Psoas muscle (tissue), 7 donors: ENCODE measurements at regions not wholly inside any gene's neighbourhood (a gene's known extent, or its start where the extent isn't known, plus 50 kb on each side); places are given as distances from the start of the nearest gene placed in this dataset.

Experiments used
- ATAC-seq, 4 donors: fragments of 200-7000 bp; cut with Tn5 transposase; one replicate each; pipeline ENCODE4 v1.9.1; 2020; ENCODE audit warnings: moderate library complexity in 3 of 4, mild to moderate bottlenecking in 2 of 4
- DNase-seq, 2 donors: peaks; one replicate each; pipeline ENCODE4 v3.0.0-alpha.2; 2020
- H3K27ac ChIP-seq: fragments of 200-600 bp; one replicate; pipeline ENCODE4 v1.8.0; 2022
- H3K27me3 ChIP-seq, 3 donors: fragments of 200-600 bp in 1 of 3; one replicate each; pipeline versions ENCODE4 v1.6.1 to v1.8.0; 2013 to 2022; ENCODE audit warnings: low read length in 2 of 3, mild to moderate bottlenecking in 2 of 3, moderate library complexity in 1 of 3; ENCODE audit not compliant: insufficient read depth in 3 of 3
- H3K36me3 ChIP-seq, 2 donors: fragments of 200-600 bp in 1 of 2; one replicate each; pipeline versions ENCODE4 v1.6.1 to v1.8.0; 2013 to 2022; ENCODE audit warnings: low read depth in 1 of 2, mild to moderate bottlenecking in 1 of 2, moderate library complexity in 1 of 2; ENCODE audit not compliant: insufficient read depth in 1 of 2
- H3K4me1 ChIP-seq: fragments of 200-600 bp; one replicate; pipeline ENCODE4 v1.8.0; 2022
- H3K4me3 ChIP-seq: fragments of 200-600 bp; one replicate; pipeline ENCODE4 v1.8.0; 2022; ENCODE audit warnings: mild to moderate bottlenecking
- H3K9me3 ChIP-seq: fragments of 200-600 bp; one replicate; pipeline ENCODE4 v1.8.0; 2022
- WGBS, 3 donors: extraction: QIAGEN DNeasy Blood & Tissue Kit; methylation state at CpG; one replicate each; pipeline versions ENCODE4 v1.1.6 to v1.1.7; 2013; 5-methylcytosine and 5-hydroxymethylcytosine counted together
- intact Hi-C, 2 donors: fragments of 100-400 bp; cut with DNase I; formaldehyde crosslinking; loops; one replicate each; pipeline versions ENCODE4 v1.11.0 to v1.14.2; 2022
- TF ChIP-seq, protein P1 (sequence below): fragments of 200-600 bp; IDR thresholded peaks from one replicate; pipeline ENCODE4 v1.8.0; 2022; ENCODE audit warnings: antibody characterized with exemption
- donor health status: healthy with polysubstance abuse.
- donor health status: DM: no; HTN: no; CAD: no; lungs with moderate emphysema.
- donor health status: Bipolar disorder and iron deficiency.
- donor health status: healthy.
- donor health status: DM: yes; HTN: yes; CAD: no.
- donor health status: DM: no; HTN: no; CAD: no.
- donor health status: DM: yes; HTN: yes; CAD: no.

DNA sequence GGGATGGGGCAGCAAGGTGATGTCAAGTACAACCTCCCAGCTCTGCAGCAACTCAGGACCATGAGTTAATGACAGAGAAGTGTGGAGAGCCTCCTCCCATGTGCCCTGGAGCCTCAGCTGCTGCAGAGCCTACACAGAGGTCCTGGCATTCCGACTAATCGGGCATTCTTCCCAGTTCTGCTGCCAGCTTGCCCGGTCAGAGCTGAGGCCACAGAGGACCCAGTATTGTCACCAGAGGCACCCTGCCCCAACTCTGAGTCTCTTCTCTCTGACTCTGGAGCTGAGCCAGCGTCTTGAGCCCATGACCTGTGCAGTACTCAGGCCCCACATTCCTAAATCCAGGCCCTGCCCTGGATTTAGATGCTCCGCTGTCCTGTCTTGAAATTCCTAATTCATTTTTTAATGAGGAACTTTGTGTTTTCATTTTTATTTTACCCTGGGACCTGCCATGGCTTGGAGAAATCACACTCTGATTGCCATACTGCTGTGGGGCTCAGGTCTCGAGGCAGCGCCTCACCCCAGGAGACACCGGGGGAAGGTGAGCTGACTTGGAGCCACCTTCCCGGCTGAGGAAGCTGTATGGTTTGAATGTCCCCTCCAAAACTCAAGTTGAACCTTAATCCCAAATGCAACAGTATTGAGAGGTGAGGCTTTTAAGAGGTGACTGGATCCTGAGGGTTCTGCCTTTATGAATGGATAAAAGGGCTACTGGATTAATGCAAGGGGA is 144.9 kb upstream of the ZNF507 start:
- Histone ChIP-seq H3K9me3 (no peaks in the 10 kb centered on the region), H3K27ac (no peak overlapping the region), H3K4me1 (no peaks in the 10 kb centered on the region), H3K27me3 (no peaks in the 10 kb centered on the region), H3K36me3 (no peaks in the 10 kb centered on the region), H3K4me3 (no peak overlapping the region)
- 59 to 72% (median 68%) methylated on average over 9 of the region's 9 CpGs for WGBS, 3 donors
- TF ChIP-seq, protein P1, sequence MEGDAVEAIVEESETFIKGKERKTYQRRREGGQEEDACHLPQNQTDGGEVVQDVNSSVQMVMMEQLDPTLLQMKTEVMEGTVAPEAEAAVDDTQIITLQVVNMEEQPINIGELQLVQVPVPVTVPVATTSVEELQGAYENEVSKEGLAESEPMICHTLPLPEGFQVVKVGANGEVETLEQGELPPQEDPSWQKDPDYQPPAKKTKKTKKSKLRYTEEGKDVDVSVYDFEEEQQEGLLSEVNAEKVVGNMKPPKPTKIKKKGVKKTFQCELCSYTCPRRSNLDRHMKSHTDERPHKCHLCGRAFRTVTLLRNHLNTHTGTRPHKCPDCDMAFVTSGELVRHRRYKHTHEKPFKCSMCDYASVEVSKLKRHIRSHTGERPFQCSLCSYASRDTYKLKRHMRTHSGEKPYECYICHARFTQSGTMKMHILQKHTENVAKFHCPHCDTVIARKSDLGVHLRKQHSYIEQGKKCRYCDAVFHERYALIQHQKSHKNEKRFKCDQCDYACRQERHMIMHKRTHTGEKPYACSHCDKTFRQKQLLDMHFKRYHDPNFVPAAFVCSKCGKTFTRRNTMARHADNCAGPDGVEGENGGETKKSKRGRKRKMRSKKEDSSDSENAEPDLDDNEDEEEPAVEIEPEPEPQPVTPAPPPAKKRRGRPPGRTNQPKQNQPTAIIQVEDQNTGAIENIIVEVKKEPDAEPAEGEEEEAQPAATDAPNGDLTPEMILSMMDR: no peak
- no peak for ATAC-seq
- DNase-seq: no peak
- intact Hi-C loops: no loop called here

DNA sequence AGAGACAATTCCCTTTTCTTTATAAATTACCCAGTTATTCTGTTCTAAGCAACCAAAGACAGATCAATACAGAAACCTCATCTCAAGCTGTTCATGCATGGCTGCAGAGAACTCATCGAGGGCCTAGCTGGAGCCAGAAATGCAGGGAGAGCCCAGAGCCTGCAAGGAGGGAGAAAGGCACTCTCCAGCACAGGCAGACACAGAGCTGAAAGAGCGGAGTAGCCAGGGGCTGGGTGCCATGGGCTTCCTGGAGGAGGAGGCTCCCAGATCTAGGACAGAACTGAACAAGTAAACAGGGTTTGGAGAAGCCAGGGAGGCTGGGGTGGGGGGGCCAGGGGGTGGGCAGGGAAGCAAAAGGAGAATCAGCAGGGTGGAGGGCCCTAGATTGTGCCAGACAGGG is 144.2 kb upstream of the ZNF507 start:
- TF ChIP-seq, protein P1: no peak
- Histone ChIP-seq H3K27me3 (no peaks in the 10 kb centered on the region), H3K9me3 (no peaks in the 10 kb centered on the region), H3K4me3 (no peak overlapping the region), H3K36me3 (no peaks in the 10 kb centered on the region), H3K4me1 (no peaks in the 10 kb centered on the region), H3K27ac (no peak overlapping the region)
- no peak for DNase-seq
- intact Hi-C loops: no loop called here
- 74 to 83% (median 80%) methylated on average over 2 of the region's 2 CpGs for WGBS, 3 donors
- no peak for ATAC-seq

GRCh38 chr19:32201636-32202051 is 143.8 kb upstream of the ZNF507 start:
- Histone ChIP-seq H3K36me3 (no peaks in the 10 kb centered on the region), H3K4me3 (no peak overlapping the region), H3K4me1 (no peaks in the 10 kb centered on the region), H3K27ac (no peak overlapping the region), H3K27me3 (no peaks in the 10 kb centered on the region), H3K9me3 (no peaks in the 10 kb centered on the region)
- no peak for ATAC-seq
- intact Hi-C loops: no loop called here
- WGBS, 3 donors: 51 to 55% (median 53%) methylated on average over 14 to 15 of the region's 15 CpGs
- DNase-seq: no peak
- TF ChIP-seq, protein P1: no peak

GRCh38 chr19:32202244-32202643 is 143.2 kb upstream of the ZNF507 start:
- ATAC-seq (no peak), DNase-seq (no peak)

More at GRCh38 chr19:32202244-32202643, 143.2 kb upstream of the ZNF507 start:
- Histone ChIP-seq H3K9me3 (no peaks in the 10 kb centered on the region), H3K4me3 (no peak overlapping the region), H3K36me3 (no peaks in the 10 kb centered on the region), H3K4me1 (no peaks in the 10 kb centered on the region), H3K27me3 (no peaks in the 10 kb centered on the region), H3K27ac (no peak overlapping the region)
- intact Hi-C loops: no loop called here
- WGBS, 3 donors: 84 to 89% (median 89%) methylated on average over 5 of the region's 5 CpGs
- TF ChIP-seq, protein P1: no peak
